Sigmoid colon (tissue), 6 donors: ENCODE measurements at regions not wholly inside any gene's neighbourhood (a gene's known extent, or its start where the extent isn't known, plus 50 kb on each side); places are given as distances from the start of the nearest gene placed in this dataset.

ENCODE experiments used
- DNase-seq: peaks from one replicate; pipeline ENCODE4 v3.0.0-alpha.2; 2019
- H3K27ac ChIP-seq, 4 donors: fragments of 200-600 bp; sonication (generic); one replicate each; pipeline ENCODE4 v1.5.1; 2016 to 2019; ENCODE audit warnings: mild to moderate bottlenecking in 1 of 4
- H3K27me3 ChIP-seq, 3 donors: fragments of 200-600 bp; sonication (generic); one replicate each; pipeline ENCODE4 v1.5.1; 2019; ENCODE audit warnings: mild to moderate bottlenecking in 1 of 3
- H3K36me3 ChIP-seq, 4 donors: fragments of 200-600 bp; sonication (generic); one replicate each; pipeline ENCODE4 v1.5.1; 2016 to 2019
- H3K4me1 ChIP-seq, 4 donors: fragments of 200-600 bp; sonication (generic); one replicate each; pipeline ENCODE4 v1.5.1; 2017 to 2019
- H3K4me3 ChIP-seq, 4 donors: fragments of 200-600 bp; sonication (generic); one replicate each; pipeline ENCODE4 v1.5.1; 2017 to 2019; ENCODE audit warnings: mild to moderate bottlenecking in 2 of 4, moderate library complexity in 1 of 4
- H3K9me3 ChIP-seq, 4 donors: fragments of 200-600 bp in 3 of 4; sonication (generic) in 3 of 4; one replicate each; pipeline versions ENCODE4 v1.5.1 to v1.6.1; 2013 to 2019
- EP300 ChIP-seq, 4 donors: sonication (generic); formaldehyde crosslinking; IDR thresholded peaks; one replicate each; pipeline ENCODE4 v1.6.1; 2017; ENCODE audit warnings: antibody characterized with exemption in 4 of 4
- POLR2A ChIP-seq, 2 donors: fragments of 450-650 bp; IDR thresholded peaks; one replicate each; pipeline ENCODE4 v1.6.1; 2016; ENCODE audit warnings: antibody characterized with exemption in 2 of 2, mild to moderate bottlenecking in 2 of 2, moderate library complexity in 2 of 2
- POLR2AphosphoS5 ChIP-seq, 4 donors: sonication (generic); formaldehyde crosslinking; IDR thresholded peaks; one replicate each; pipeline ENCODE4 v1.6.1; 2017; ENCODE audit warnings: antibody characterized with exemption in 4 of 4
- WGBS, 2 donors: extraction: QIAGEN DNeasy Blood & Tissue Kit; methylation state at CpG; one replicate each; pipeline ENCODE4 v1.1.7; 2013; 5-methylcytosine and 5-hydroxymethylcytosine counted together
- intact Hi-C: fragments of 100-400 bp; cut with DNase I; formaldehyde crosslinking; loops from one replicate; pipeline ENCODE4 v1.15.1; 2023
- TF ChIP-seq, protein P1 (sequence below), 4 experiments: fragments of 450-650 bp in 3 of 4; fragments of 200-600 bp in 1 of 4; IDR thresholded peaks; one replicate each; pipeline ENCODE4 v1.5.1; 2016 to 2019; ENCODE audit warnings: antibody characterized with exemption in 4 of 4, mild to moderate bottlenecking in 3 of 4, moderate library complexity in 2 of 4
- donor health status: healthy with polysubstance abuse.
- donor health status: healthy.

DNA sequence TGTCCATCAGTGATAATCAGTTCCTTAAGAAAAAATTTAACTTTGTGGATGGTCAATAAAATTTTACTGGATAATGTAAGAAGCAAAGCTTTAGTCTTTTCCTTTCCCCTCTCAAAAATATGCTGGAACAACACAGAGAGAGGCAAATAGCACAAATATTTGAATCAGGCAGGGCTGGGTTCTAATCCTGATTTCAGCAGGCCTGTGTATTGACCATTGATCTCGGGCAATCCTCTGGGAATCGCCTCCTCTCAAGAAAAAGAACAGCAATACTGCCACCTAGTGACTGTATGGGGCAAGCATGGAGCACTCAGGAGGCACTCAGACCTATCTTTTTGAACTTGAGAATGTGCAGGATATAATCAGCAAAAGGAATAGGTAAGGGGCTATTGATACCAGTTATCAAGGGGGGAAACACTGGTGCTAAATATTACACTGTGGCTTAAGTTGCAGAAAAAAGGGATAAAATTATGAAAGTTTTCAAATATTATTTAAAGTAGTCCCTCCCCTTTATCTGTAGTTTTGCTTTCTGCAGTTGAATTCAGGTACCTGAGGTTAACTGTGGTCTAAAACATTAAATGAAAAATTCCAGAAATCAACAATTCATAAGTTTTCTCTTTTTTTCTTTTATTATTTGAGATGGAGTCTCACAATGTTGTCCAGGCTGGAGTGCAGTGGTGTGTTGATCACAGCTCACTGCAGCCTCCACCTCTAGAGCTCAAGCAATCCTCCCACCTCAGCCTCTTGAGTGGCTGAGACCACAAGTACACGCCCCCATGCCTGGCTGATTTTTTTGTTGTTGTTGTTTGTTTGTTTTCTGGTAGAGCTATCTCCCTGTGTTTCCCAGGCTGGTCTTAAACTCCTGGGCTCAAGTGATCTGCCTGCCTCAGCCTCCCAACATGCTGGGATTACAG lies 91.8 kb upstream of the NHSL1 start:
- intact Hi-C loops = loop anchor here (2.0 to 5.0 kb wide), 2 partner anchors 176 to 474 kb away; no protein-coding TSS in a partner anchor

DNA sequence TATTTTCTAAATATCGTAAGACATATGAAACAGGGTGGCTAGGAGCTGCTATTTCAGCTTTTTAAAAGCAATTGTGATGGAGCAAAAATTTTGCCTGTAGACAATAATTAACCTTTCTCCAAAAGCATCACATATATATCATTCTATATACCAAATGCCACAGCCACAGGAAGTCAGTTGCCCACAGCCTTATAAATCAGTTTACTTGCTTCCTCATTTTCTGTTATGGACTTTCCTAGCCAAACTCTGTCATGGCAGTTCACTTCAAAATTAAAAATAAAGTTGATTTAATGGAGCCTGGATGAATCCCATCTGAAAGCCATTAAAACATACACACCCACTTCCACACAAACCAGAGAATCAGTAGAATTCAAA lies 93.4 kb upstream of the NHSL1 start:
- 42 to 68% methylated on average over 1 of the region's 1 CpG for WGBS, 2 donors
- intact Hi-C loops = loop anchor here (5.0 kb wide), 1 partner anchor 475 kb away; no protein-coding TSS in a partner anchor
- peak overlapping the region; percentile 45 to 55 (median 48) for H3K27ac ChIP-seq
- H3K27me3 ChIP-seq = no peaks in the 10 kb centered on the region
- H3K36me3 ChIP-seq = no peaks in the 10 kb centered on the region
- peaks cover 0 to 11% (median 0%) of the 10 kb centered on the region in 4 donors for H3K4me1 ChIP-seq
- TF ChIP-seq, protein P1, sequence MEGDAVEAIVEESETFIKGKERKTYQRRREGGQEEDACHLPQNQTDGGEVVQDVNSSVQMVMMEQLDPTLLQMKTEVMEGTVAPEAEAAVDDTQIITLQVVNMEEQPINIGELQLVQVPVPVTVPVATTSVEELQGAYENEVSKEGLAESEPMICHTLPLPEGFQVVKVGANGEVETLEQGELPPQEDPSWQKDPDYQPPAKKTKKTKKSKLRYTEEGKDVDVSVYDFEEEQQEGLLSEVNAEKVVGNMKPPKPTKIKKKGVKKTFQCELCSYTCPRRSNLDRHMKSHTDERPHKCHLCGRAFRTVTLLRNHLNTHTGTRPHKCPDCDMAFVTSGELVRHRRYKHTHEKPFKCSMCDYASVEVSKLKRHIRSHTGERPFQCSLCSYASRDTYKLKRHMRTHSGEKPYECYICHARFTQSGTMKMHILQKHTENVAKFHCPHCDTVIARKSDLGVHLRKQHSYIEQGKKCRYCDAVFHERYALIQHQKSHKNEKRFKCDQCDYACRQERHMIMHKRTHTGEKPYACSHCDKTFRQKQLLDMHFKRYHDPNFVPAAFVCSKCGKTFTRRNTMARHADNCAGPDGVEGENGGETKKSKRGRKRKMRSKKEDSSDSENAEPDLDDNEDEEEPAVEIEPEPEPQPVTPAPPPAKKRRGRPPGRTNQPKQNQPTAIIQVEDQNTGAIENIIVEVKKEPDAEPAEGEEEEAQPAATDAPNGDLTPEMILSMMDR (IDR thresholded peaks at IDR 0.05) = no peak
- TF ChIP-seq POLR2A (IDR thresholded peaks at IDR 0.05) (no peak), EP300 (IDR thresholded peaks at IDR 0.05) (no peak), POLR2AphosphoS5 (IDR thresholded peaks at IDR 0.05) (no peak)
- H3K4me3 ChIP-seq = peak overlapping the region in 3 of 4 donors; percentile 4 to 12 (median 5)
- H3K9me3 ChIP-seq = no peaks in the 10 kb centered on the region
- DNase-seq = no peak

More for the DNA sequence above, 91.8 kb upstream of the NHSL1 start:
- no peak overlapping the region for H3K4me3 ChIP-seq
- no peak overlapping the region for H3K27ac ChIP-seq
- peak; percentile 74 for DNase-seq
- WGBS, 2 donors = 22 to 28% methylated on average over 3 of the region's 3 CpGs
- H3K36me3 ChIP-seq = no peaks in the 10 kb centered on the region
- peaks cover 0 to 11% (median 0%) of the 10 kb centered on the region in 4 donors for H3K4me1 ChIP-seq
- no peak for TF ChIP-seq EP300 (IDR thresholded peaks at IDR 0.05)
- no peak for TF ChIP-seq POLR2A (IDR thresholded peaks at IDR 0.05)
- TF ChIP-seq POLR2AphosphoS5 (IDR thresholded peaks at IDR 0.05) = no peak
- TF ChIP-seq, protein P1 (IDR thresholded peaks at IDR 0.05) = peak; percentile 56 to 90 (median 74)
- no peaks in the 10 kb centered on the region for H3K9me3 ChIP-seq
- H3K27me3 ChIP-seq = no peaks in the 10 kb centered on the region

DNA sequence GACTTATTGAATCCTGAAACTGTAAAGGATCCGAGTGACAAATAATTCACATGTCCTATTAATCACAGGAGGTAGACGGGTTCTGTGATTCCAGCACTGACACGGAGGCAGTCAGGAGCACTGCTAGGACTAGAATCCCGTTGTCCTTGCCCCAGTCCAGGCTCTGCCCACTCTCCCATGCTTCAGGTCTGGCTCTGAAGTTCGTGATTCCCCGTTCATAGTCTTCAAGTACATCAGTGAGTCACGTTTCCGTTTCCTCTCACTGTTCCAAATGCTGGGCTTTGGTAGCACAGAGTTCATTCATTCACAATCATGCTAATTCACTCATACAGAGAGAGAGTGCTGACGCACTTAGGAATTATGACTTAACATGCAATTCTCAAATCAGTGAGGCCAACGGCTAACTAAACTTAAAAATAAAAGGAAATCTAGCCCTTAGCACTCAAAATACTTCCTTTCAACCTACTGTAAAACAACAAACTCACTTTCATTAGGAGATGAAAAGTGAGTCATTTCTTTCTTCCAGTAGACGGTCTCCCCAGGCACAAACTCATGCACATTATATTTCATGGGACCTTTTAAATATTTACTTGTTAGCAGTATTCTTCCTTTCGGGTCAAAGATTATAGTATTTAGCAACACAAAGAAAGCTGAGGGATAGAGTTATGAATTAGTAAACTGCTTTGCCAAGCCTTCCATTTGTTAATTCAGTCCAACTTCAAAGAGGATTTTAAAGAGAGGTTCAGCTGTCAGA lies 94.0 kb upstream of the NHSL1 start:
- DNase-seq = peak; percentile 73
- intact Hi-C loops = loop anchor here (5.0 kb wide), 1 partner anchor 476 kb away; no protein-coding TSS in a partner anchor
- H3K4me3 ChIP-seq = peak overlapping the region in 3 of 4 donors; percentile 4 to 12 (median 5)

More for the DNA sequence above, 94.0 kb upstream of the NHSL1 start:
- H3K9me3 ChIP-seq = no peaks in the 10 kb centered on the region
- no peaks in the 10 kb centered on the region for H3K27me3 ChIP-seq
- peak overlapping the region; percentile 45 to 55 (median 48) for H3K27ac ChIP-seq
- H3K4me1 ChIP-seq = peaks cover 0 to 11% (median 0%) of the 10 kb centered on the region in 4 donors
- WGBS, 2 donors = 4 to 5% methylated on average over 12 of the region's 12 CpGs
- peak in 1 of 4 donors; percentile 37 for TF ChIP-seq EP300 (IDR thresholded peaks at IDR 0.05)
- peak in 3 of 4 donors; percentile 36 to 71 (median 53) for TF ChIP-seq POLR2AphosphoS5 (IDR thresholded peaks at IDR 0.05)
- TF ChIP-seq, protein P1 (IDR thresholded peaks at IDR 0.05) = no peak
- no peaks in the 10 kb centered on the region for H3K36me3 ChIP-seq
